SIG-M5 treated with dmso at 0.1 percent for 504 hours (cell line): ENCODE measurements at regions not wholly inside any gene's neighbourhood (a gene's known extent, or its start where the extent isn't known, plus 50 kb on each side); places are given as distances from the start of the nearest gene placed in this dataset.

Source experiments
- DNase-seq: peaks from one replicate; lab custom pipeline; 2025; ENCODE audit not compliant: unreplicated experiment; lab: John Stamatoyannopoulos, UW

DNA sequence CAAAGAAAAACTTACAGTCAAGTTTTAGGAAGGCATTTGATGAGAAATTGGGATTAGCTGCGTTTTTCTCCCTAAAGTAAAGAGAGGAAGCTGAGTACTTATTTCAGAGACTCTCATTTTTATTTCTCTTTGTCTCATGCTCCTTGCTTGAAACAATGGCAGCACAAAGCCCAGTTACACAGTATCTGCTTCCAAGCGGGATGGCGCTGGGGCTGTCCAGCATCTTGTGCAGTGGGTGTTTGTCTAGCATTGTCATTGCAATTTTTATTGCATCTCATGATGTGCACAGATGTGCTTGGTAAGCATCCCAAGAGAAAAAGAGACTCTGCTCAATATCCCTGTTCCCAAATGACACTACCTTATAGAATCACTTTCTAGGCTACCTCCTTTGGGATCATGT is 102.8 kb upstream of the ZNF521 start:
- no peak for DNase-seq

DNA sequence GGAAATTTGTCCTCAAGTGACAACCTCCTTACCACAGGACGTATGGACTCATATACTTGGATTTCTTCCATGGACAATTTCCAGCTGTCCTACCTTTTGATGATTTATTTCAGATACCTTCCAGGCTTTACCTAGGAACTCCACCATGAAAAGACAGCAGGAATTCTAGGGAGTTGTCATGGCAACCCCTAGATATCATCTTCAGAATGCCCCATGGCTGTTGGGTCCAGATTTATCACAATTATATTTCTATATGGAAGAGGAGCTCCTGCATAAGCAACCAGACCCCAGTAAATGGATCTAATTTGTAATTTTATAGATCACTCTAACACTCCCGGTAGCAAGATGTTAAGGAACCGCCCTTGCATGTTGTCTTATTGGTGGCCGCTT is 102.3 kb upstream of the ZNF521 start:
- DNase-seq, result no peak

DNA sequence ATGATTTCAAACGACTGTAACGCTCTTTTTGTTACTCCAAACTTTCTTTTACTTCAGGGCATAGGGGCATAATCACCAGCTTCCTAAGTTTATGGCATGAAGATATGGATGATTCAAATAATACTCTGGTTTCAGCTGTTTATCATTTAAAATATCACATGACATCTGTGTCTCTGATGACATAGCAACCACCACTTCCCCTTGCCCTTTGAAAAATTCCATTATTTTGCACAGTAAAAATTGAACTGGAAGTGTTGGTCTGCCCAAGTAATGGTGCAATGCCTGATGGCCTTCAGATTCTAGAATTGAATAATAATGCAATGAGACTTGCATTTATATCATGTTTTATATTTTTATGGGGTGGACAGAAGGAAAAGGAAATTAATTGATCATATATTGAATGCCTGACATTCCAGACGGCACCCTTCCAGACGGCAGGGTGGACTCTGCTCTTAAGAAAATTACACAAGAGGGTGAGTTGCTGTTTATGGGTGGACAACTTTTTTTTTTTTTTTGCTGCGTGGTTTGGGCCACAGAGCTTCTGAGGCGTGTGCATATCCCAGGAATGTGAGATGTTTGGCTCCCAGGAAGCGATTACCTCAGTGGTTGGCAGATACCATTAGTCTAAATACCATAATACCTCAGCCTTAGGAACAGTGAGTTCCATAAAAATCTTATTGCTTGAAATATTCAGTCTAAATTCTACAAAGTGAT is 101.7 kb upstream of the ZNF521 start:
- DNase-seq, result no peak

DNA sequence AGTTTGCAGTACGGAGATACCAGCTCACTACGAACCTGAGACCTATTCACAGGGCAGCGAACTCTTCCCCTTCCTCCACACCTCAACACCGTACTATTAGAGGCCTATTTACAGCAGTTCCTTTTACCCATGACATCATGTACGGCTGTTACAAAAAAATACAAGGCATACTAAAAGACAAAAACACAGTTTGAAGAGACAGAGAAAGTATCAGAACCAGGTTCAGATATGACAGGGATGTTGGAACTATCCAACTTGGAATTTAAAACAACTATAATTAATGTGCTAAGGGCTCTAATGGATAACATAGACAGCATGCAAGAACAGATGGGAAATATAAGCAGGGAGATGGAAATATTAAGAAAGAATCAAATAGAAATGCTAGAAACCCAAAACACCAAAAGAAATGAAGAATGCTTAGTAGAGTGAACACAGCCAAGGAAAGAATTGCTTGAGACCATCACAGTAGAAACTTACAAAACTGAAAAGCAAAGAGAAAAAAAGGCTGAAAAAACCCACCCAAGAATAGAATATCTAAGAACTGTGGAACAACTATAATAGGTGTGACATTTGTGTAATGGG is 99.2 kb upstream of the ZNF521 start:
- no peak for DNase-seq

DNA sequence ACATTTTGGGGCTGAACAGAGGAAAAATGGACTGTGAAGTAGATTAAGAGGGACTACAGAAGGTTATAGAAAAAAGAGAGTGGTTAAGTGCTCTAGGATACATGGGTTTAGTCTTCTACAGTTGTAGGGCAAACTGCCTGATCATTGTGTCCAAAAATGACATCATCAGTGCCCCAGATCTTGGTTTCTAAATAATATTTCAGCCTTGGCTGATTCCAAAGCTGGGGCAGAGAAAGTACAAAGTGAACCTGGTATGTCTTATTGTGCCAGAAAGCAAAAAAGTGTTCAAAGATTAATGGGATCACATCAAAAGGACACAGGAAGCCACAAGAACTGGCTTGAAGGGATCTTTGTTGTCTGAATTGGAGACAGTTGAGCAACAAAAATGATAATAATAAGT is 97.1 kb upstream of the ZNF521 start:
- no peak for DNase-seq

DNA sequence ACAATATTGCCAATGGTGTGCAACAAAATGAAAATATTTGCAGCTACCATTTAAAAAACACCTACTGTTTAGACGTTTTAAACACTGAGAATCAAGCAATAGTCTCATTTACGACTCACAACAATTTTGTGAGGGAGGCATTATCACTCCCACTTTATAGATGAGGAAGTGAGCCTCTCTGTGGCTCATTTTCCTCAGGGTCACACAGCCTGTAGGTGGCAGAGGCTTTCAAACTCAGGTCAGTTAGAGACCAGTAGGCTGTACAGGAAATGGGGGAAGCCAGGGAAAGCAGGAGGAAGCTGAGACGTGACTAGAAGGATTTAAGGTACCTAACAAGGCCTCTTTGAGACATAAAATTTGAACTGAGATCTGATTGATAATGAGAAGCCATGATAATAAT is 95.0 kb upstream of the ZNF521 start:
- peak; percentile 0 for DNase-seq

DNA sequence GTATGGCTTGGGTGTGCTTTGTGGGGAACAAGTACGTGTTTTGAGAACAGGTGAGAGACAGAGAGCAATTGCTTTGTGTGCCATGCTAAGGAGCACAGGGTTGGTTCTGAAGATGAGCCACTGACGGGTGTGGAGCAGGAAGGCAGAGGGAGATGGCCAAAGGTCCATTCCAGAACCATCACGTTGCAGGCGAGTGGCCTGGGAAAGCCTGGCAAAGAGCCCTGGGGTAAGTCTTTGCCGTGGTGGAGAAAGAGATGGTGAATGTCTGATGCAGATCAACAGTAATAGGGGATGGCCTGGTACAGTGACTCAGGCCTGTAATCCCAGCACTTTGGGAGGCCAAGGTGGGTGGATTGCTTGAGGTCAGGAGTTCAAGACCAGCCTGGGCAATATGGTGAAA is 93.5 kb upstream of the ZNF521 start:
- DNase-seq, result no peak

DNA sequence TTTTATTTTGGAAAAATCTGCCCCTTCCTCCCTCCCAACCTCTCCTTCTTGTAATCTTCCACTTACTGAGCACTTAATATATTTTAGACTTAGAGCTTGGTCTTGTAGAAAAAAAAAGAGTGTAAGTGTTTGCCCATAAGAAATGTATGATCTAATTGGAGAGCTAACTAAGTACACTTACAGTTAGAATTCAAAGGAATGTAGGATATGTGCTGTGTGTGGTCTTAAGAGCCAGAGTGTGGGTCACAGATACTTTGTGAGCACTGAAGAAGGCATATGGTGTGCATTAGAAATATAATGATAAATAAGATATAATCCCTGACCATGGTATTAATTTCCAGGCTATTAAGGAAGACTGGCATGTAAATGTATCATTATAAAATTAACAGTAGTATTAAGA is 91.8 kb upstream of the ZNF521 start:
- DNase-seq, result no peak

DNA sequence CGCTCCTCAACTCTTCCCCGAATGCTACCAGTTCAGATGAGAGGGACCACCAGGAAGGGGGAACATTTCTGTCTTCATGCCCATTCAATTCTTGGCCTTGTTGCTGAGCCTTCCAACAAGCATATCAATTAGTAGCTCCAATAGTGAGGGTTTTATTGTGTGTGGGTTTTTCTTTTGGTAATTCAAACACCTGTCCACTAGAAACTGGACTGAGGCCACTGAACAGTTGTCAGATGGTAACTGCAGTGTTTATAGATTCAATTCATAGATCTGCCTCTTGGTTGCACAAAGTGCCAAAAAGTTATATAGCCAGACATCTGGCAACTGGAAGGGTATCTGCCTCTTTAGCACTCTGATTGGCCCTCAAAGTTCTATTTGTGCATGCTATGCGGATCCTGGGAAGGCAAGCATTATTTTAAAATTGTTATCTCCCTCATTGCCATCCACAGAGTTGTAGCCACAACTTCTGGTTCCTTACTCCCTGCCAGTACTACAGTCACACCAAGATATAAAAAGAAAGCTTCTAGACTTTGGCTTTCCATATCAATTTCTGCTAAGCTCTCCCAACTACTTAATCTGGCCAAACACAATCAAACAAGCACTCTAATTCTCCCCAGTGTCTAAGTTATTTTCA is 83.3 kb upstream of the ZNF521 start:
- no peak for DNase-seq

DNA sequence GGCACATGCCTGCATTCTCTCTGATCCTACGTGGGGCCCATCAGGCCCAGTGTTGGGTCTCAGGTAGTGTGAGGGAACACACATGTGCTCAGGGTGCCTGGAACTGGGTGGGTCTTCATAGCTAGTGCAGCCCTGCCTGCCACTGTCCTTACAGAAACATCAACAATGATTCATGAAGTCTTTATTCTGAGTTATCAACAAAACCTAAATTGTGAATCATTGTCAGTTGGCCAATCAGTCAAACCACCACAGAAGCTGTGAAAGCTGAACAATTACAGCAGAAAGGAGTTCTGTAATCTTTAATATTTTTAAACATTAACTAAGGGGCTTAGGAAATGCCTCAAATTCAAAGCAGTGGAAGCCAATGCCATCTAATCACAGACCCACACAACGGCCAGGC is 82.8 kb upstream of the ZNF521 start:
- no peak for DNase-seq

DNA sequence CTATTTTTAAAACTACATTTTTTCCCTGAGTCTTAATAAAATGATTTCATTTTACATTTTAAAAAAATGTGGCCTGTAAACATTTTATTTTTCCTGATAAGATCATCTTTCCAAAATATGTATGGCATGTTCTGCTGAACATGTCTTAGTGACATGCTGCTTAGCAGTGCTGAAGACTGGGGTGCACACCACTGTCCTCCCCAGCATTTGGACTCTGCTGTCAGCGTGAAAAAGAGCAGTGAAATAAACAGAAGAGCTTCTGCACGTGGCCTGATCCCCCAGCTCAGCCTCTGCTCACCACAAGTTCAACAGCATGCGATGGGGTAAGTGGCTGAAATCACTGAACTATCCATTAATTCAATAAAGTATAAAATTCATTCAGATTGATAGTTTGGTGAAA is 81.6 kb upstream of the ZNF521 start:
- no peak for DNase-seq

DNA sequence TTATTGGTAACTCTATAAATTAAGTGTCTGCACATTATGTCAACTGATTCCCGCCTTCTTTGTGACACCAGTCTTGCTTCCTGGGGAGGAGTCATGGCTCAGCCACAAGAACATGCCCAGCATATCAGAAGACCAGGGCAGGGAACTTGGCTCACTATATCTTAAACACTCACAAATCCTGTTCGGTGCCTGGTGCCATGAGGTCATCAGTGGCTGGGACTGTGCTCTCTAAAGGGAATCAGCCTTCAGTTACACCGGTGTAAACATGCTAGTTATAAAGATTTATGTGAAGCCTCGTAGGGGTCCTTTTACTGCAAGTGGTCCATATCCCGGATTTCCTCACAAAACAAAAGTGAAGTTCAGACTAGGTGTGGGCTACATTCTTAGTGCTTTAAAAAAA is 73.1 kb upstream of the ZNF521 start:
- DNase-seq, result no peak

DNA sequence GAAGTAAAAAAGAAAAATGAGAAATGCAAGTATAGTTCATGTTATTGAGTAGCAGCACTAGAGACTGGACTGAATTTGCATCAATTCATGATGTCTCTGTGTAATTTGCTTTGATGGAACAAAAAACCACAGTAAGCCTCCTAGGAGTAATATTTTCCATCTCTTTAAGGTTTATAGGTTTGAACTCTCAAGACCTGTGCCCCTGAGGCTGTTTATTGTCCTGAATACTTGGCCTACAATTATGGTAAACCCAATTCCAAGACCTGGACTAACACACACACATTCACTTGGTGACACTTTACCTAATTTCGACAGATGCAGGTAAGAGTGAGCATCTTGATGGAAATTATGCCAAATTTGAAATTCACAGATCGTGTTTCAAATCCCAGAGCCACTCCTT is 71.8 kb upstream of the ZNF521 start:
- DNase-seq, result no peak

DNA sequence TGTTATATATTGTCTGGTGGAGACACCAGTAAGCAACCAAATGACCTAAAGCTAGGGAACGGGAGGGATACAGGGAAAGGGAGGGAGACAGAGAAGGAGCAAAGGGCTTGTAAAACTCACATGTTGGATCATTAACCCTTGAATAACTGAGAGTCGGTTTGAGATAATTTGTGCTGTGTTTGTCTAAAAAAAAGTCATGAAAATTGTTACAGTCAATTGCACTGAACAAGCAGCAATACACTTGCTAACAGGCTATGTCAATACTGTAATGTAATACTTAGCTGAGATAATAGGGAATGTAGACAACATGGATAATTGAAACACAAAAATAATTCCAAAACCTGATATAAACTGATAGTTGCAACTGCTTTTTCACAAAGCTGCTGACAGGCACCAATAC is 71.3 kb upstream of the ZNF521 start:
- no peak for DNase-seq

DNA sequence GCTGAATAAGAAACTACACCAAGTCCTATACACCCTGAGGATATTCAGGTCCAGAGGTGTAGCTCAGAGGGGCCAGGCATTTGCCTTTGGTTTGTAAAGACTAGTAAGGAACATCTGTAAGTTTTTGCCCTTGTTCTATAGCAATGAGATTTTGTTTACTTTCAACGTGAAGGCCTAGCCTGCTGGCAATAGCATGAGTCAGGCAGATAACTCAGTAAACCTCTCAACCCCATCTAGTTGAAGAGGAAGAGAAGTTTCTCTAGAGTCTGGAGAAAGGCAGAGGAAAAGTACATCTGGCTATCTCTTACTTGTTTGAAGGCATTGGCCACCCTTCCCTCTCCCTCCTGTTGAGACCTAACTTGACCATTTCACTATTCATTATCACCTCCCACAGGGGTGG is 70.3 kb upstream of the ZNF521 start:
- DNase-seq, result no peak

DNA sequence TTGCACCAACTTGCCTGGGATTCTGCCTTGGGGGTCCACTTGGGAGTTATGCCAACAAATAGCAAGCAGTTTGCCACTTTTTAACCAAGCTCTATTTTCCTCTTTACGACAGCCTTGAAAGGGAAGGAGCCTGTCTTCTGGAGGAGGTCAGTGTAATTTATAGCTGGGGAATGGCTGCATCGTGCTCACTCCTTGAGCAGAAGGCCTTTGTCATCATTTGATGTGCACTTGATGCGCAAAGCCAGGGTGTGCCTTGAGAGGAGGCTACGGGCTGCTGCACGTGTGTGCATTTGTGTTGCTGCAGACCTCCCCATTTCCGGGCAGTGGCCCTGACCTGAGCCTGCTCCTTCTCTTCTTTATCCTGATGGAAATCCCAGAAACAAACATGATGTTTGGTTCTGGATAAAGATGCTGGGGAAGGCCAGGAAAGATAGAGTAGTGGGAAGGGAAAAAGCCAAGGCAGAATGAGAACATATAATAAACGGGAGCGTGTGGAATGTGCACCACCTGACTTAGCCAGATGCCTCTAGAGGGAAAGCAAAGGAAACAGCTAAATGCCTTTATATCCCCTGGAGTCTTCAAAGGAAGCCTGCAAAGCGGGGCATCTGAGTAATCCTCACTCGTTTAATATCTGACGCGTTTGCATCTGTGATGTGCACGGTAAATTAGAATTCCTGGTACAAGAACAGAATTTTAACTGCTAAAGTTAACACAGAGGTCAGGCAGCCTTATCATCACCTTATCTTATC is 68.3 kb upstream of the ZNF521 start:
- DNase-seq, result no peak

DNA sequence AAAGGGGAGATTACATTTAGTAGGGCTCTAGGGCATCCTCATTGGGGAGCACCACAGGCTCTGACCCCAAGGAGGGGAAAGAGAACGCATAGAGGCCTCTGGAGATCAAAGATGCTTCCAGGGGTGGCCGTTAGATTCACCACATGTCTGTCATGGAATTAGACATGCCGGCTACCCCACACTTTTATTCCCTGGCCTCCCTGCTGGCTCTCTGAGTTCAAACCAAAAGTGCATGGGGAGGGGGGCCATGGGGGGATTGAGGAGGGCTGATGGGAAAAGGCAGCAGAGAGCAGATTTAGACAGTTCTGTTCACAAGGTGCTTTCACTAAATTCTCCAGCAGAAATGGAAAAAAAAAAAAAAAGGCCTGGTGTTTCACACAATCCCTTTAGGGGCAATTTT is 64.4 kb upstream of the ZNF521 start:
- no peak for DNase-seq

DNA sequence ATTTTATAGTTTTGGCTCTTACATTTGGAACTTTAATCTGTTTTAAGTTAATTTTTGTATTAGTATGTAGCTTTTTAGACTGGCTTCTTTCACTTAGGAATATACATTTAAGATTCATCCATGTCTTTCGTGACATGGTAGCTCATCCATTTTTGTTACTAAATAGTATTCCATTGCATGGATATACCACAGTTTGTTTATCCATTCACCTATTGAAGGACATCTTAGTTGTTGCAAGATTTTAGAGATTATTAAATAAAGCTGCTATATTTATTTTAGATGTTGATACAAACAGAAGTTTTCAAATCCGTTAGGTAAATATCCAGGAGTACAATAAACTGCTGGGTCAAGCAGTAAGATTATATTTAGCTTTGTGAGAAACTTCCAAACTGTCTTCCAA is 58.0 kb upstream of the ZNF521 start:
- no peak for DNase-seq

DNA sequence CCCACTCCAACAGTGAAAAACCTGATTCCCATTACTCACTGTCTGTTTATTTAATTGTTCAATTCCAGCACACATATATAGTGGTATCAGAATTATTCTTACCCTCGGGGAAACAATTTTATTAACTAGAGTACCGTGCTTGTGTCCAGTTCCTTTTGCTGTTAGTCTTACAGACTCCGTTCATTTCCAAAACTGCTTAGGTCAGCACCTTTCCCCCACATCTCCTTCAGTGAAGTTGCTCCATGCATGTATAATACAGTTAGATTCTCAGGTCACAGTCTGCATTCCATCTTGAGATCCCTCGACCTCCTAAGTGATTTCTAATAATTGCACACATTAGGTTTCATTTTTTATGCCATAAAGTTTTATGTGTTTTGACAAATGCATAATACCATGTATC is 56.3 kb upstream of the ZNF521 start:
- DNase-seq, result no peak
